Activated CD4-positive, alpha-beta T cell treated with anti-CD3 and anti-CD28 coated beads, Interleukin-2, amount 50 U/mL, for 48 hours (primary cell): ENCODE measurements at regions not wholly inside any gene's neighbourhood (a gene's known extent, or its start where the extent isn't known, plus 50 kb on each side); places are given as distances from the start of the nearest gene placed in this dataset.

ENCODE experiments used
- DNase-seq, 2 experiments: peaks; one replicate each; pipeline ENCODE4 v3.0.0-alpha.2; 2020

DNA sequence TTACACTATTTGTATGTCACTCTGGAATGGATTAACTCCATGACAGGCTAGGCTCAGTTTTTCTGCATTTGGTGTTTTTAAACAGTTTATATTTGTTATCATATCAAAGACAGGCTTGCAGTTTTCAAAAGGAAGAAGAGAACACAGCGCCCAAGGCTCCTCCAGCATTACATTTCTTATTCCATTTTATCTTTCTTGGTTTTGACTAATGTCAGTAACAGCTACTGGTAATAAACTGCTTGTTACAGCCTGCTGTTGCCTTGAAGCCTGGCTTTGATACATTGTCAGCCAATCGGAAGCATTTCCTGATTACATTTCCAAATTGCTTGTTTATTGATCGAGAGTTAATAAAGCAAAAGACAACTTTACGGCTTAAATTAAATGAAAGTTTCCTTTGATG is 166.0 kb upstream of the MDFIC start:
- DNase-seq: no peak

GRCh38 chr7:114758661-114759227 is 163.2 kb upstream of the MDFIC start:
- DNase-seq: no peak

- DNase-seq: no peak
Measured at GRCh38 chr7:114759347-114760062, 162.4 kb upstream of the MDFIC start.

- DNase-seq: no peak
Measured at GRCh38 chr7:114760477-114760876, 161.4 kb upstream of the MDFIC start.

DNA sequence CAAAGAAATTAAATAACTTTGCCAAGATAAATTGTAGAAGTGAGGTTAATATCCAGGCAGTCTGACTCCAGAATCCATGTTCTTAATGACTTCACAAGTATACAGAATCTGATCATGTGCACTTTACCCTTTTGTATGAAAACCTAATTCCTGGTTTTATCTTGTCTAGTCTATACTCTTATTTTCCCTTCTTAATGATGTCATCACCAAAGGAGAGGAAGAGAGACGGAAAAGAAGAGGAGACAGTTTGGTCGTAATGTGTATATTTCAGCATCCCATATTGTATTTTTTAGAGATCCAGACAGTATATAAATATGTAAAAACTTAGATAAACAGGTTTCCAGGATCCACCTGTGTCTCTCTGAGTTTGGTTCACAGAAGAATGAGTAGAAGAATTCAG is 159.9 kb upstream of the MDFIC start:
- DNase-seq: no peak

- no peak for DNase-seq
Measured at GRCh38 chr7:114765331-114766040, 156.4 kb upstream of the MDFIC start.

GRCh38 chr7:114766041-114766356 is 155.9 kb upstream of the MDFIC start:
- DNase-seq: no peak

DNA sequence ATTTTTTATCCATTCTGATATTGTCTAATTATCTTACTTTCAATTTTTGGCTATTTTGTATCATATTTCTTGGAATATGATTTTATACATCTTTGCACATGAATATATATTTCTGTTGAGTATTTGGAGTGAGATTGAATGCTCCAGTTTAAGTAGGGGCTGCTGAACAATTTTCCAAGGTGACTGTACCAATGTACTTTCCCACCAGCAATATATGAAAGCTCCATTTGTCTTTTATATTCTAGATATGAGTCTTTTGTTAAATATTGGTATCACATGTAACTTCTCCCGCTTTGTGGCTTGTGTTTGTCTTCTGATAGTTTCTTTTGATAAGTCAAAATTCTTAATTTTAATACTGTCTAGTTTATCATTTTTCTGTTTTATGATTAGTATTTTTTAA is 144.6 kb upstream of the MDFIC start:
- DNase-seq: no peak

DNA sequence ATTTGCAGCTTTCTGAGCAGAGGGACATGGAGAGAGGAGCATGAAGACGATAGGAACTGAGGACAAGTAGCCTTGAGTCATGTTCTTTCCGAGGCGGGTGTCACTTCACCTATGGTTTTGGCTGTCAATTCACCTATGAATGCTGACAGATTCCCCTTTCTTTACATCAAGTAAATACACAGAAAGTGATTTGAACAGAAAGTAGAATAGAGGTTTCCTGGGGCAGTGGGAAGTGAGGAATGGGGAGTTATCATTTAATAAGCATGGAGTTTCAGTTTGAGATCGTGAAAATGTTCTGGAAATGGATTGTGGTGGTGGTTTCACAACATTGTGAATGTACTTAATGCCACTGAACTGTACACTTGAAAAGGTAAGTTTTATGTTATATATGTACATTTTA is 138.4 kb upstream of the MDFIC start:
- no peak for DNase-seq

DNA sequence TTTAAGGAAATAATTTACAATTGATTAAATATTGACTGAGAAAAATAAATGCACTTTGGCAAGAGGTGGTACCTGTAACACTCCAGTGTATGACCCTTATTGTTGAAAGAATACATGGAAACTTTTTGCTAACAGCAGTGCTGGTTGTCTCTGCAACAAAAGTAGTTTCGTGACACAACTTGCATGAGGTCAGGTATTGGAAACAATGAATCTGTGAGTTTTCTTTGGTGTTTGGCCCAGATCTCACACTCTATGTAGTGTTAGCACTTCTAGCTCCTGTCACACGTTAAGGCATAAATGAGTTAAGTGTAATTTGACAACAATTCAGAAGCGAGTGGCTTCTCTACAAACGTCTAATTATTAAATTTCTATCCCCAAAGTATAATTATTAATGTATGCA is 137.7 kb upstream of the MDFIC start:
- no peak for DNase-seq

DNA sequence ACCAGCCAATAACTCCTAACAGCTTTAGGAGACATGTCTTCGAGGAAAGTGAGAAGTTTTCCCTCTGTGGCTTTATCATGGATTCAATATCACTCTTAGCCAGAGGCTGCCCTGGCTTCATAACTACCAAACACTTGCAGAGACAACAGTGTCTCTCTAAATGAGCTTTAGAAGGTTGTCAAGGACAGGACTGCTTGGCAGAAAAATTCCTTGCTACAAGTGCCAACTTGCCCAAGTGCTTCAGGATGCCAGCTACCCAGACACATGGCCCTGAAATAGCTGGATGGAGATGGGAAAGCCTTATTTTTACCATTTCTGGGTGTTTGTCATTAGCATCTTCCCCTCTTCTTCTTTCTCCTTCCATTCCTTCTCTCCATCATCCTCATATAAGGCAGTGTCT is 137.1 kb upstream of the MDFIC start:
- DNase-seq: no peak

GRCh38 chr7:114785496-114785895 is 136.4 kb upstream of the MDFIC start:
- DNase-seq: no peak

GRCh38 chr7:114786455-114786854 is 135.4 kb upstream of the MDFIC start:
- no peak for DNase-seq

DNA sequence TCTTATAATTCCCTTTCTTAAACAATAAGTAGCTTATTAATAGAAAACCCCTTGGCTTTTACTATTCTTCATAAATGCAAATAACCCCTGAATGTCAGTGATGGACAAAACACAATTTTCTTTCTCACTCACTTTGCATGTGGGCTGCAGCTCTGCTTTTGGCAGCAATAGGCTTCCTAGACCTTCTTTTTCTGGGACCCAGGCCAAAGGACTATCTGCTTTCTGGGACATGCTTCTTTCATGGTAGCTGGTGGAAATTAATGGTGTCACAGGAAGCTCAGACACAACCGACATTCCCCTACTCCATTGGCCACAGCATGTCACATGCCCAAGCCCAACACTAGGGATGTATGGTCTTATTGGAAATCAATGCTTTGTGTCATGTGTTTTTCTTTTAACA is 134.3 kb upstream of the MDFIC start:
- DNase-seq: no peak

DNA sequence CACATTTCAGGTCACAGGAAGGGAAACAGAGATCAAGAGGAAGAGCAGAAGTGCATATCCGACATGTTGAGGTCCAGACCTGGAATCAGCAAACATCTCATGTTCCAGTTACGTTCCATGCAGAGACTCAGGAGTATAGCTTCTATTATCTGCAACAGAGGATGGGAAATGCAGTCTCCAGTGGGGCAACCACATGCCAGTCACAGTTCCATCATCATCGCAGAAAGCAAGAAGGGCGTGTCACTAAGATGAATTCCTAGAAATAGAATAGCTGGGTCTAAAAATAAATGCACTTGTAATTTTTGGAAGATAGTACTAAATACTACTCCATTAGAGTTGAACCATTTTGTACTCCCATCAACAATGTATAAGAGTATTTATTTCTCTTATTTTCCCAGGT is 133.2 kb upstream of the MDFIC start:
- DNase-seq: no peak

DNA sequence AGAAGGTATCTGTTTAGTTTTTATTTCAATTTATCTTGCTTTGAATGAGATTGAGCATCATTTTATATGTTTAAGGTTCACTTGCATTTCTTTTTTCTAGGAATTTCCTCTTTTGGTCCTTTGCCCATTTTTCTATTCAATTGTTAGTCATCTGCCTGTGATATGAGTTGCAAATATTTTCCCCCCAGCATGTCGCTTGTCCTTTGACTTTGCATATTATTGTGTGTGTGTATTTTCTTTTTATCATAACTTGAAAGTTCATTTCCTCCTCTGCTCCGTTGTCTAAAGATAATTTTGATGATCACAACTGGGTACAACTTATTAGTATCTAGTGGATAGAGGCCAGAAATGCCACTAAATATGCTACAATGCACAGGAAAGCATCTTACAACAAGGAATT is 132.7 kb upstream of the MDFIC start:
- DNase-seq: no peak

GRCh38 chr7:114789871-114790311 is 132.0 kb upstream of the MDFIC start:
- DNase-seq: no peak

DNA sequence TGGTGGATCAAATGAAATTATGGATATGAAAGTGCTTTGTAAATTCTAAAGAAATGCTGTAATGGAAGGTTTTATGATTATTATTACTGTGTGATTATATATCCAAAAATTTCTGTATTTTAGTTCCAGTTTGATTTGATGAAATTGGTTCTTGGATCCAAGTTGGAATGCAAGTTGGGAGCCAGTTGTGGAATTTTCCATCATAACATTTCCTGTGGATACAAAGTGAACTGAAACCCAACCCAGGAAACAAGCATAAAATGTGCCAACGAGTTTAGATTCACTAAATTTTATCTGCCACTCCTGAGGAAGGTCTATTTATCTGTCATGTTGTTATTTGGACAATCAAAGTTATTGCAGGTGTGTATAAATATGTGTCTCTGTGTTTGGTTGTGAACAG is 131.4 kb upstream of the MDFIC start:
- no peak for DNase-seq

GRCh38 chr7:114791771-114792170 is 130.1 kb upstream of the MDFIC start:
- no peak for DNase-seq

DNA sequence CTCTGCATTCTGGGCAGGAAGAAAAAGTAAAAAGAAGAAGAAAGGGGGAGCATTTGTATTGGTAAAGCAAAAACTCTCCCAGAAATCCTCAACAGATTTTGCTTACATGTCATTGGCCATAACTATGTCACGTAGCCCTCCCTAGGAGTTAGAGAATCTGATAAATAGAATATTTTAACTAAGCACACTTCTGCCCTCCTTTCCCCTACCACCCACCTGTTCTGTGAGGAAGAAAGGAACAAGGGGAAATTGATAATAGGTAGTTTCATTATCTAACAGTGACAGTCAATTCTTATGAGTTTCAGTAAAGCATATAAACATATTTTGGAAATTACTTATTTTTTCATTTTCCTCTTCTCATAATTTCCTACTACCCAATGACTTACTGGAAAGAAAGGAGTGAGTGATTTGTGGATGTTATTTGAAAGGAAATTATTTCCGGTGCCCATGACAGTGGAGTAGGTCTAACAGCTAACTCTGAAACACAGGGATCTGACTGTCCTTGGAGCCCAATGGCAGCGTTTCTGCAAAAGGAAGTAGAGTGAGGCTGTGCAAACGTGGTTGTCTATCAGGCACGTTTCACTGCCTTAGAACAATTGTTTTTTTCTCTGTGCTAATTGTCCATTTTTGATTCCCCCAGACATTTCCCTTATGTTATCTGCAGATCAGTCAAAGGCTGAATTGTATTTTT is 128.6 kb upstream of the MDFIC start:
- DNase-seq: no peak

GRCh38 chr7:114795475-114795874 is 126.4 kb upstream of the MDFIC start:
- no peak for DNase-seq

DNA sequence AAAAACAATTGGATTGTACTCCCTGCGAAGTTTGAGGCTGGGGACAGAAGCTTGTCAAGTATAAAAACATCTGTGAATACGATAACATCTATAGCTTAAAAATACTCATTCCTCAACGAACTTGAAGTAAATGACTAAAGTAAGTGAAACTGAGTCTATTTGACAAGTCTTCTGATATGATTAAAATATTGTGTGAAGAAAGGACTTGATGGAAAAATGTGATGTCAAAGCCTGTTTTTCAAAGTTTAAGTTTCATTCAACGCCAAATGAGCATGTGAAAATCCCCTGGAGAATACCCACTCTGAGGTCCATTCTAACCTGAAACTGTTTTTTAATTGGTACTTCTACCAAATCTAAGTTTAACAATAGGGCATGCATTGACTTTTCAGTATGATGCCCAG is 122.3 kb upstream of the MDFIC start:
- no peak for DNase-seq

GRCh38 chr7:114802632-114803031 is 119.3 kb upstream of the MDFIC start:
- DNase-seq: no peak

- DNase-seq: no peak
Measured at GRCh38 chr7:114806590-114807162, 115.2 kb upstream of the MDFIC start.
